GM21423 (cell line): ENCODE measurements at regions not wholly inside any gene's neighbourhood (a gene's known extent, or its start where the extent isn't known, plus 50 kb on each side); places are given as distances from the start of the nearest gene placed in this dataset.
"Not testable (repeated sequence)": the region's sequence is repeated elsewhere in the genome, so short reads cannot be mapped to it uniquely, and the experiment has no call there.

Source experiments
- ATAC-seq: cut with Tn5 transposase; IDR thresholded peaks from one replicate; pipeline ENCODE4 v1.9.1; 2021; ENCODE audit warnings: mild to moderate bottlenecking, moderate library complexity; ENCODE audit not compliant: unreplicated experiment

- no peak for ATAC-seq
Observed at GRCh38 chr7:130789436-130789835, 55.4 kb upstream of the KLF14 start.

GRCh38 chr7:130791746-130792145 lies 57.7 kb upstream of the KLF14 start:
- no peak for ATAC-seq

- ATAC-seq = no peak
Observed at GRCh38 chr7:130793855-130794618, 60.0 kb upstream of the KLF14 start.

GRCh38 chr7:130794619-130794922 lies 60.6 kb upstream of the KLF14 start:
- no peak for ATAC-seq

GRCh38 chr7:130796425-130796824 lies 62.4 kb upstream of the KLF14 start:
- ATAC-seq = not testable (repeated sequence)

GRCh38 chr7:130803127-130803526 lies 69.1 kb upstream of the KLF14 start:
- ATAC-seq = no peak

GRCh38 chr7:130804220-130804619 lies 70.2 kb upstream of the KLF14 start:
- ATAC-seq = no peak

- not testable (repeated sequence) for ATAC-seq
Observed at GRCh38 chr7:130812819-130813218, 78.8 kb upstream of the KLF14 start.

- no peak for ATAC-seq
Observed at GRCh38 chr7:130814778-130815335, 80.8 kb upstream of the KLF14 start.

- ATAC-seq = no peak
Observed at GRCh38 chr7:130818056-130818455, 84.0 kb upstream of the KLF14 start.

- ATAC-seq = no peak
Observed at GRCh38 chr7:130821864-130822263, 87.9 kb upstream of the KLF14 start.

- ATAC-seq = no peak
Observed at GRCh38 chr7:130822642-130823041, 88.6 kb upstream of the KLF14 start.

GRCh38 chr7:130823060-130823459 lies 89.1 kb upstream of the KLF14 start:
- no peak for ATAC-seq

- ATAC-seq = no peak
Observed at GRCh38 chr7:130825819-130826218, 91.8 kb upstream of the KLF14 start.

- ATAC-seq = no peak
Observed at GRCh38 chr7:130829415-130829814, 95.4 kb upstream of the KLF14 start.

- no peak for ATAC-seq
Observed at GRCh38 chr7:130831322-130831721, 97.3 kb upstream of the KLF14 start.

- ATAC-seq = no peak
Observed at GRCh38 chr7:130831817-130832481, 97.9 kb upstream of the KLF14 start.

GRCh38 chr7:130838738-130839137 lies 104.7 kb upstream of the KLF14 start:
- peak; percentile 44 for ATAC-seq

- ATAC-seq = no peak
Observed at GRCh38 chr7:130840599-130840998, 106.6 kb upstream of the KLF14 start.

GRCh38 chr7:130841416-130841815 lies 107.4 kb upstream of the KLF14 start:
- ATAC-seq = no peak

GRCh38 chr7:130843703-130844102 lies 109.7 kb upstream of the KLF14 start:
- ATAC-seq = no peak

- ATAC-seq = no peak
Observed at GRCh38 chr7:130844811-130845580, 111.0 kb upstream of the KLF14 start.
